HG03060 (cell line): ENCODE measurements at regions not wholly inside any gene's neighbourhood (a gene's known extent, or its start where the extent isn't known, plus 50 kb on each side); places are given as distances from the start of the nearest gene placed in this dataset.

ENCODE experiments used
- ATAC-seq: cut with Tn5 transposase; IDR thresholded peaks from one replicate; pipeline ENCODE4 v1.9.1; 2021; ENCODE audit warnings: low read depth, moderate number of reproducible peaks; ENCODE audit not compliant: unreplicated experiment

GRCh38 chr9:550333-550732 is 291.2 kb upstream of the DMRT1 start:
- no peak for ATAC-seq

GRCh38 chr9:551986-552929 is 289.2 kb upstream of the DMRT1 start:
- no peak for ATAC-seq

- no peak for ATAC-seq
Observed at GRCh38 chr9:555493-555892, 286.0 kb upstream of the DMRT1 start.

- no peak for ATAC-seq
Observed at GRCh38 chr9:556199-556598, 285.3 kb upstream of the DMRT1 start.

GRCh38 chr9:556675-557074 is 284.8 kb upstream of the DMRT1 start:
- ATAC-seq = no peak

GRCh38 chr9:557601-558201 is 283.8 kb upstream of the DMRT1 start:
- ATAC-seq = no peak

GRCh38 chr9:561427-561826 is 280.1 kb upstream of the DMRT1 start:
- ATAC-seq = no peak

- no peak for ATAC-seq
Observed at GRCh38 chr9:563200-563599, 278.3 kb upstream of the DMRT1 start.

GRCh38 chr9:565528-565927 is 276.0 kb upstream of the DMRT1 start:
- no peak for ATAC-seq

DNA sequence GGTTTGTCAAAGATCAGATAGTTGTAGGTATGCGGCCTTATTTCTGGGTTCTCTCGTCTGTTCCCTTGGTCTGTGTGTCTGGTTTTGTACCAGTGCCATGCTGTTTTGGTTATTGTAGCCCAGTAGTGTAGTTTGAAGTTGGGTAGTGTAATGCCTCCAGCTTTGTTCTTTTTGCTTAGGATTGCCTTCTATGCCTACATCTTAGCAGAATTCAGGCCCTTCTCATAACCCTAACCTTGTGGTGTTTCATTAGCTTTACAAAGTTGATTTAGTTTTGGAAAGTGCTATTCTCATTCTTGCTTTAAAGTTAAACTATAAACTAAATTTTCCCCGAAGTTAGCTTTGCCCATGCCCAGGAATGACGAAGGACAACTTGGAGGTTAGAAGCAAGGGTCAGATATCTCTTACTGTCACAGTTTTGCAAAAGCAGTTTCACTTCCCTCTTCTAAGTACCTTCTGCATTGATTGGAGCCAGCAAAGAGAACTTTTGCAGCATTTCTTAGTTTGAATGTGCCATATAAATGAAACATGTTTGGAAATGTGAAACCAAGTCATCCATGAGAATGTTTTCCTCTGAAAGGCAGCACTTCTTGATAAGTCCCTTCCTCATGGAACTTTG is 274.3 kb upstream of the DMRT1 start:
- ATAC-seq = peak; percentile 82

GRCh38 chr9:567747-568305 is 273.7 kb upstream of the DMRT1 start:
- no peak for ATAC-seq

GRCh38 chr9:569296-569695 is 272.2 kb upstream of the DMRT1 start:
- no peak for ATAC-seq

DNA sequence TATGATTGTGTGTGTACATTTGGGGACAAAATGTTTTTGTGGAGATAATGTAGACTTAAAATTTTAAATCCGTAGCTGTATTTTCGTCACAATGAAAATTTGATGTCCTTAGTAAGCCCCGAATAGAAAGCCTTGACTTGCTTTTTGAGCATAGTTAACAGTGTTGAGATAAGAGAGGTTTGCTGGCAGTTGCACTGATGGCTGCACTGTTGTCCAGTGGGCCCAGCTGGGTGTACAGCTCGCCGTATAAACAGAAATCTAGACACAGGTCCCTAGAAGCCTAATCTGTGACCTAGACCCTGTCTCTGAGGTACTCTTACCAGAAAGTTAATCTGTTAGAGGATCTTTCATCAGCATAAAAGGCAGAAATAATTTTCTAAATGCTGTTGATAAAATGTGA is 271.3 kb upstream of the DMRT1 start:
- ATAC-seq = no peak

DNA sequence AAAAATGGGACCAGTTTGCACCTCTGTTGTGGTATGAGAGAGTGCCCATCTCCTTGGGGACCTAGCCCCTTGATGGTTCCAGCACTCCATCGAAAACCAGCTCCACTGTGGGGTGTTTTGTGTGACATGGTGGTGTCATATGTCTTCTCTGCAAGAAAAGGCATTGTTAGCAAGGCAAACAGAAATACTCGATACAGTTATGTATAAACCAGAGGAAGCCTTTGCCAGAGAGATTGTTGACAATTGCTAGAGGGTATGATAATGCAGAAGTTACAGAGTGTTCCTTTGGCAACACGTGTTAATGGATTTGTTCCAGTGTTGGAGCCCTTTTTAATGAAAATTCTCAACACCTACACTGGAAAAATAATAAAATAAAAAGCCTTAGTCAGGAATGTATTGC is 270.4 kb upstream of the DMRT1 start:
- ATAC-seq = no peak

GRCh38 chr9:571741-572140 is 269.8 kb upstream of the DMRT1 start:
- no peak for ATAC-seq

DNA sequence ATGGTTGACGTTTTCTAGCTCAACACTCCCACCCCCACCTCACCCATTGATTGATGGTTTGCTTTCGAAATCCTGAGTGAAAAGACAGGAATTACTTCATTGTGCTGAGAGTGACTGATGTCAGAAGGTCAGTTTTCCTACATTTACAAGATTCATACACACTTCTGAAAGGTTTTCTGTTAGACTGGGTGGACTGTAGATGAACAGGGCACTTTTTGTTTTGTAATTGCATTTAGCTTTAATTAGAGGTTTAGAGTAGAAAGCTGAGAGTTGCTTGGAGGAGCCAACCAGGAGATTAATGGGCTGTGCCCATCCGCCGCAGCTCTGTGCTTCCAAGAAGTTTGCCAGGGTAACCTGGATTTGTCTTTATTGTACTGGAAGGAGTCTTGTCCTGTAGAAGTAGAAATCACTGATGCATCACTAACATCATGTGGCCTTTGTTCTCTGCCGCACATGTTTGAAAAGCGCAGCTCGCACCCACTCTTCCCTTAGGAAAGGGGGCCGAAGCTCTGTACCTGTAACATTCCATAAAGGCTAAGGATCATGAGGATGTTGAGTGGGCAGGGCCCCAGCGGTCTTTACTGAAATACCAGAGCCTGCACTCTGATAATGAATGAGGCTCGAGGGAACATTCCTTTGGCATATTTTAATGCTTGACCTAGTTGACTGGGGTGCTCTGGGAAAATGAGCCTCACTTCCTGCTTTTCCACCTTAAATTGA is 267.6 kb upstream of the DMRT1 start:
- ATAC-seq = no peak

DNA sequence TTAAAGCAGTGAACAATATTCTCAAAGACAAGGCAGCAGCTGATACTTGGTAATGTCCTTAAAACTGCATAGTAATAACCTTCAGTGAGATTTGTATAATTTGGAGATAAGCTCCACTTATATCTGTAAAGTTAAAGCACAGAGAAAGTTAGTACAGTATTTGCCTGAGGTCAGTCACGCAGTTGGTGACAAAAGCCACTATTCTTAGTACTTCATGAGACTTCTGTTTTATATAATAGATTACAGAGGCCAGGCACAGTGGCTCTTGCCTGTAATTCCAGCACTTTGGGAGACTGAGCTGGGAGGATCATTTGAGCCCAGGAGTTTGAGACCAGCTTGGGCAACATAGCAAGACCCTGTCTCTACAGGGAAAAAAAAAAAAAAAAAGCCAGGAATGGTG is 266.4 kb upstream of the DMRT1 start:
- ATAC-seq = no peak

- no peak for ATAC-seq
Observed at GRCh38 chr9:580652-581342, 260.7 kb upstream of the DMRT1 start.

DNA sequence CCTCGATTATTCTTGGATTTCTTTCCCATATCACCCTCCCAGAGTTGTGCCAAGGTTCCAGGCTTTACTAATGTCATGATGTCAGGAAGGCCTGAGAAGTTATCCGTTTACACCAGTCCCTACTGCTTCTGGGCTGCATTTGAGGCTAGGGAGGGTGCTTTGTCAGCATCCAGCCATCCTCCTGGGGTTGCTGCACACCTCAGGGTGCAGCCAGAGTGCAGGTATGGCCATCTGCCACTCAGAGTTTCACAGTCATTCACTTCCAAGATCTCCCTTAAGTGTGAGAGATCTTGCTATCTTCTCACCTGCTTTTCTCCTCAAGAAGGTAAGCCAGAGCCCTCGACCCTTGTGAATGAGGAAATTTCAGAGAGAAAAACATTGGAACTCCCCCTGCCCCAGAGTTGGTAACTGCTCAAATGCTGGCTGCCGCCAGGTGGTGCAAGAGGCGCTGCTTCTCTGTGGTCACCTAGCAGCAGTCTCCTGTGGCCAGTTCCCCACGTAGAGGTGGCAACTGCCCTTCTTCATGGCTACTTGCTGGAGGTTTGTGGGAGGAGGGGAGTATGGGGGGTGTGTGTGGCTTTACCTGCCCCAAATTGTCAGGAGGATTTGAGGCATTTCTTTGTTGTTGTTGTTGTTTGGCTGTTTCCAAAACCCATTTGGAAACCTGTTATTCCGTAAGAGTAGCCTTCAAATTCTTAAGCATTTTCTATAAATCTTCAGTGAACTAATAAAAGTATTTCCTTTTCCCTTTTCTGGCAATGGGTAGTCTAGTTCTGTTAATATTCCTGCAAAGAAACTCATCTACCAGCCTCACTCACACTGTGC is 259.6 kb upstream of the DMRT1 start:
- ATAC-seq = no peak
